SK-N-MC (cell line): ENCODE measurements at regions not wholly inside any gene's neighbourhood (a gene's known extent, or its start where the extent isn't known, plus 50 kb on each side); places are given as distances from the start of the nearest gene placed in this dataset.

Source experiments
- EZH2 ChIP-seq: fragments of 200-600 bp; sonication (generic); IDR thresholded peaks from one replicate; pipeline ENCODE4 v1.6.1; 2017; ENCODE audit warnings: antibody characterized with exemption
- POLR2AphosphoS5 ChIP-seq: IDR thresholded peaks from 2 replicates; pipeline ENCODE4 v1.6.1; 2012; ENCODE audit warnings: mild to moderate bottlenecking, low read depth, low read length, borderline replicate concordance

- TF ChIP-seq POLR2AphosphoS5 (no peak), EZH2 (no peak)
These were observed 1029.2 kb downstream of the OTOL1 start for GRCh38 chr3:162525771-162526170.
